NAMALWA (cell line): ENCODE measurements at regions not wholly inside any gene's neighbourhood (a gene's known extent, or its start where the extent isn't known, plus 50 kb on each side); places are given as distances from the start of the nearest gene placed in this dataset.

Experiments
- DNase-seq: peaks from one replicate; pipeline ENCODE4 v3.0.0-alpha.2; 2015; ENCODE audit warnings: low spot score

DNA sequence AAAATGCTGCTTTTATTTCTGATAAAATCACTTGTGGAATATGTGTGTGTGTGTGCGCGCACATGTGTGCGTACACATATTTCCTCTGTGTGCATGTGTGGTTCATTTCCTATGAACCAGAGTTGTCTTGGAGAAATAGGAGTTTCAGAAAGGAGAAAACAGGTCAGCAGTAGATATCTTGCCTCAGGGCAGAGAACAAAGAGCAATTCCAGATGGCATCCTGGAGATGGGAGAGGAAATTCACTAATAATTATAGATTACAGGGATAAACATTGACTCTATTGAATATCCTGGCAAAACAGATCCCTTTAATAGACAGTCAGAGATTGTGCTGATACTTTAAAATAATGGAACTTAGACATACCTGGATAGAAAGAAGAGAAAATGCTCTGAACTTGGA is 298.0 kb downstream of the TRIB2 start:
- DNase-seq: no peak

DNA sequence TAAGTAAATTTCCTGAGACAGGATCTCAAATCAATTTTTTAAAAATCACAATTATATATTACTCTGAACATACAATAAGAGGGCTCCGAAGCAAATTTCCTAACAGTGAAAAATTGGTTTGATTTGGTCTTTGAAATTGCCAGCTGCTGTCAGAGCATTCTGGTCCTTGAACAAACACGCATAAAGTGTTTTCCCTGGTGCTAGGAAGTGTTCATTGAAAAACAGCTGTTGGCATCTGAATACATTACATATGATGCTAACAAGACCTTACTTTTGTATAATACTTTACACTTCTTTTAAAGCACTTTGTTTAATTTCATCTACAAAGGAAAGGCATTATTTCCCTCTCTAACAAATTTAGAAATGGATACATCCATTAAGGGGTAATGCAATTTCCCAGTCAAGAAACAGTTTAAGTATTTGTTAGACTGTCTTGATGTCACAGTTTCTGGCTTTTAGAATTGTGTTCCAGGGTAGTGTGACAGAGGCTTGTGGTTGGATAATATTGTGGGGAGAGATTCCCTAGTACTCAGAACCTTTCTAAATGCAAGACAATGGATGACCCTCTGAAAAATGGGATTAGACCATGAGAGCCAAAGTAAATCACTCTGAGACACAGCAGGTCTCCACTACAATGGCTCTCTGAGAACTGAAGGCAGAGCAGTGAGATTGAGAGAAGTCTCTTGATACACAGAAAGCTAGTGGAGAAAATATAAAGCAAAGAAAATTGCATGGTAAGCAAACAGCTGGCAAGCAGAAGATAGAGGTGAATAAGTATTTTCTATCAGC is 299.0 kb downstream of the TRIB2 start:
- no peak for DNase-seq

DNA sequence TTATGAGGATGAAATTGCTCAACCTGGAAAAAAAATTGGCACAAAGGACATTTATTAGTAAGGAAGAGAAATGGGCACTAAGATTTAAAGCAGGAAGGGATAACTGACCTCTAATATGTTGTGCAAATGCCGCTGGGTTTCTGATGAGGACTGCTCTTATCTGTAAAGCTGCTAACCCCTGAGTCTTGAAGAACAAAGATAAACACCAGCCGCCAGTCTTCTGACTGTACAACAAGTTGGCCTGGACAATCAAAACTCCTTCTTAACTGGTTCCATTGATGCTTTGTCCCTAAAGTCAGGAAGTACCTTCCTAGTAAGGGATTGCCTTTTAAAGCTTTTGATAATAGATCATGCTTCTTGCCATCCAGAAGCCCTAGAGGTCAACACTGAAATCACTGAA is 301.8 kb downstream of the TRIB2 start:
- no peak for DNase-seq

DNA sequence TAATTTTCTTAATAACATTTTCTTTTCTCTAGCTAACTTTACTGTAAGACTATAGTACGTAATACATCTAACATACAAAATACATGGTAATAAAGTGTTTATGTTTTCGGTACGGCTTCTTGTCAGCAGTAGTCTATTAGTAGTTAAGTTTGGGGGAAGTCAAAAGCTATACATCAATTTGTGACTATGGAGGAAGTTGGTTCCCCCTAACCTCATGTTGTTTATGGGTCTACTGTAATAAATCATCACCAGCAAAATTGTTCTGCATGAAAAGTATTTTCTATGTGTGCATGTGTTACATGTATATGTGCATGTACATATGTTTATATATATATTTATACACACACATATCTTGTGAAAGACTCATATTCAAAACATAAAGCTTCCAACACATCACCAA is 303.0 kb downstream of the TRIB2 start:
- no peak for DNase-seq

DNA sequence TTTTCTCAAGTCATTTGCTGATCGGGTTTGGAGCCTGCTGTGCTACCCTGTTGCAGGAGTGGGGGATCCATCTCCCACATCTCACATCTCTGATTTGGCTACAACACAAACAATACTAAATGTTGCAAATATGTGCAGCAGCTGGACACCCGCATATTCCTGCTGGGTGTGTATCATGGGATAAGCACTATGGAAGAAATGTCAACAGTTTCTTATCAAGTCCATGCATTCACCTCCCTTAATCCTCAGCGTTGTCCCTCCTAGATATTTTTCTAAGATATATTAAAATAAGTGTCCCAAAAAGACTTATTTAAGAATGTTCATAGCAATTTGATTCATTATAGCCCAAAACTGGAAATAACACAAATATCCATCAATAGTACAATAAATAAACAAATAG is 303.7 kb downstream of the TRIB2 start:
- no peak for DNase-seq

DNA sequence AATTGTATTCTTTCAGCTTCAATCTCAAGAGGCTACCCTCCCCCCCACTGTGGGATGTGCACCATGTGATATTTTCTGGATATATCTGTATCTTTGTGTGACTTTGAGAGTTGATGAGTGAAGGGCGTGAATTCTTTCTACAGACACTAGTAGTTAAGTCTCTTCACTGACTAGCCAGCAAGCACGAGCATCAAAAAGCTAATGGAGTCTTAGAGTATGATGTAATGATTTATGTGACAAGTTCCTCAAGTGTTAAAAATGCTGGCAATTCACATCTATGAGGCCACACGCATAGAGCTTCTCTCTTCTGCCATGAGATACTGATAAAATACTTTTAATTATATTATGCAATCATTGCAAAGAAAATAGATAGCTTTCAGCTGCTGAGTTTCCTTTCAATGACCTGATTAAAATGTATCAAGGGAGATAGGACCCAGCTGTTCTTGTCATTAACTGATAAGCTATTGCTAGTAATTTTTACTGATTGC is 304.8 kb downstream of the TRIB2 start:
- DNase-seq: no peak

DNA sequence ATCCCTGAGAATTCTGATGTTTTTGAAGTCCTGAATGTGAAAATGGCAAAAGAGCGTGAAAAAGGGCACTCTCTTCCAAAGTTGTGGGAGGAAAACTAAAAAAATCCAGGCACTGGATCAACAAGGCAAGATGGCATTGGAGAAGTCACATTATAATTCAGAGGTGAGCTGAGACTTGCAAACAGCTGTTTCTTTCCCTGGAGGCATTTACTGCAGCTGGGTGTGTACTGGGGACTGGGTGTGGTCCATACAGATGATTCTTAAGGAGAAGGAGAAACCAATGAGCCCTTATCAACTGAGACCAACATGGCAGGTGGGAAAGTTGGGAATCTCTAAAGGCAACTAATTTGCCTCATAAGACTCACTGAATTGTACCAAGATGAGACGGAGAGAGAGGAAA is 313.9 kb downstream of the TRIB2 start:
- no peak for DNase-seq

DNA sequence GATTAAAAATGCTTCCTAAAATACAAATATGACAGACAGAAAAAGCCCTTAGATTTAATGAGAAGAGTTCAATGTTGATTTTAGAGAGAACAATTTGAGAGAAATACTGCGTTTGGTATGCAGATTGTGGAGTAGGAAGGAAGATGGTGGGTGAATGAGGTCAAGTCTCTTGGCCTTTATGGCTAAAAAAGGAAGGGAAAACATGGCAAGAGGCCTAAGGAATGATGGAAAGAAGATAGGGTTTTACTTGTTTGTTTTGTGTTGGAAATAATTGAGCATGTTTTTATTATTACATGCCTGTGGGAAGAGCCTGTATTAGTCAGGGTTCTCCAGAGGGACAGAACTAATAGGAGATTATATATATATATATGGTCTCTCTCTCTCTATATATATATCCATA is 318.1 kb downstream of the TRIB2 start:
- no peak for DNase-seq

DNA sequence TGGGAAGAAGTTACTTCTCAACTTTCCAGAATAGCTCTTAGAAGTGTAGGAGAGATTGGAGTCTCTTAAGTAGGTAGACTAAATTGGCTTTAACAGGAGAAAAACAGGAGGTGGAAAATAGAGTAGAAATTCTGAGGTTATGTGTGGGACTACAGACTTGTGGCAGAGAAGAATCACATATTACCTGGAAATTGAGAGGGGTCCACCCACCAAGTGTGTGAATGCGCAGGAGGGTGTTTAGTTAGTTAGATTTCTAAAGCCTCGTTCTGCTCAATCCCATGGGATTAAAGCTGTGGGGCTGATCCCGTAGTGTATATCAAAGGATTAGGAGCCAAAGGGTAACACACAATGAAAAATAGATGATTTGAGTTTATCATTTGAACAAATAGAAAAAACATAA is 319.1 kb downstream of the TRIB2 start:
- no peak for DNase-seq

DNA sequence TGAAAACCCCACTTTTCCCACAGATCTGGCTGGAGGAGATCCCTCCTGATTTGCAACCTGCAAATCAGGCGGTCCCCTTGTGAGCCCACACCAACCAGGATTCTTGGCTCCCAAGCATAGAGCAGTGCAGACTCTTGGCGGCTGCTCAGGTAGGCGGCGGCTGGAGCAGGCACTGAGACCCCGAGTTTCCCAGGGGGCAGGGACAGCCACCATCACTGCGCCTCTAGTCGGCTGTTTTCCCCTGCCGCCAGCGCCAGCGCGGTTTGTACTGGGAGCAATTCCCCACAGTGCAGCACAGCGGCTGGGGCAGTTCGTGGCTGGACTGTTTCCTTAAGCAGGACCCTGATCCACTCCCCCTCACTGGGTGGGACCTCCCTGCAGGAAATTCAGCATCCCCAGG is 323.3 kb downstream of the TRIB2 start:
- DNase-seq: no peak

DNA sequence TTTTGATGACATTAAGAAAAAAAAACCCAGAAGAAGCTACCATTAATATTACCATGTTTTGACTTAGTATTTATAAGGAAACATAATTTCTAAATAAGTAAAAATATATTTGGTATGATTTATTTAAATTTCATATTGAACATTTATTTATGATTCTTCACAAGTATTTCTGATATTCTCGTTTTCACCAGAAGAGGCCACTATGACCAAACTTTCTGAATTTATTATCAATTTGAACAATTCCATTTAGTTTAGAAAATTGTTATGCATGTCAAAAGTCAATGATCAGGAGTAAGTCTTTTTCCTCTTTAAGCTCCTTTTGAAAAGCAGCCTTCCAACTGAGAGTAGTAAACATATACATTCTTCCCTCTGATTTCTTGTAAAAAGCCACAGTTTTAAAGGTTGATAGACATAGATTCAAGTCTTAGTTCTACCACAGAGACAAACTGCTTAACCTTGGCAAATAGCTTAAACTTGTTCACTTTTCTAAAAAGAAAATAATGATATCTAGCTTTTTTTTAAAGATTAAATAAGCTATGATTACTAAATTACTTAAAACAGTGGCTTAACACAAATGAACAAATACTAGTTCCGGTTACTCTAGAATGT is 329.9 kb downstream of the TRIB2 start:
- peak; percentile 41 for DNase-seq

DNA sequence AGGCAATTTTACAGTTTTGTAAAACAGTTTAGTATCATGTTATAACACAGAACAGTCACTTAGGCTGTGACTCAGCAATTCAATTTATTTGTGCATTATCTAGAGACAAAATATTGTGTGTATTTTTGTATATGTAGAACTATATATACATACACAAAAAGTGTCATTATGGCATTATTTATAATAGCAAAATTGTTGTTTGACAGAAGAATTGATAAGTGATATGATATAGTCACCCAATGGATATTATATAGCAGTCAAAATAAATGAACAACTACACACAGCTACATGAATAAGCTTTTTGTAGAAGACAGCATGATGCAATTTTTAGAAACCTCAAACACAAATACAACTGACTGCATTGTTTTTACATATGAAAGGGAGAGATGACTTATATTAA is 334.0 kb downstream of the TRIB2 start:
- DNase-seq: no peak

DNA sequence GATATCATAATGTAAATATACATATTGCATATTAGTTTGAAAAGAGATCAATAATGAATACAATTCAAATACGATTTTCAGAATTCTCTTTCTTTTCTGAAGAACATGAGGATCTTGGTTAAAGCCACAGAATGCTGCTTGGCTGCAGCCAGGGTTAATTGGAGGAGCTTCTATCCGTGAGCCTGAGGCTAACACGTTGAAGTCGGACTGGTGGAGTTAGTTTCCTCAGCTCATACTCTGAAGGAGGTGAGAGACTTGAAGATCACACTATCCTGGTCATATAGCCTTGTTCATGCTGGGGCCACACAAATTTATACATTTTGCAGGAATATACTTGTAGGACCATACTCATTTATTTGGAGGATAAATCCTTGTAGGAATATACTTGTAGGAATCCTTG is 335.8 kb downstream of the TRIB2 start:
- DNase-seq: no peak

DNA sequence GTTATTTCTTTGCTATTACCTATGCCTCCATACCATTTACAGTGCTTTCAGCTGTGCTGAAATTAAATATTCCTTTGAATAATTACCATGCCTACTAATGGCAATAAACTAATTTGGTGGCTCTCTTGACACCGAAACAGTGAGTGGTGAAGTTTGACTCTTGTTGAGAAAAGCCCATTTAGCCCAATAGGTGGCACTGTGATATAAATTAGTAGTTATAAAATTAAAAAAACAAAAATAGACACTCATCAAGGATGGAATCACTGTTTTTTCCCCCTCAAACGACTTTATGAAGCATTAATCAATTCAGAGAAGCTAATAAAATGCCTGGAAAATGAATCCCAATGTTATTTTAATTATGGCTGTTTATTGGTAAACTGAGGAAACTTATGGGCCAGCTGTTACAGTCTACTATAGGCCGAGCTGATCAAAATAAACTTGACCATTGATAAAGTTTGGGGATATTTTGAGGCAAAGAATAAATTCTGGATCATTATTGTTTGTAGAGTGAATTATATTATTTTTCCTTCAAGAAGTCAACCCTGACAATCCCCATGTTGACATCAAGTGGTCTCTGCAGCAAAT is 339.6 kb downstream of the TRIB2 start:
- peak; percentile 54 for DNase-seq

DNA sequence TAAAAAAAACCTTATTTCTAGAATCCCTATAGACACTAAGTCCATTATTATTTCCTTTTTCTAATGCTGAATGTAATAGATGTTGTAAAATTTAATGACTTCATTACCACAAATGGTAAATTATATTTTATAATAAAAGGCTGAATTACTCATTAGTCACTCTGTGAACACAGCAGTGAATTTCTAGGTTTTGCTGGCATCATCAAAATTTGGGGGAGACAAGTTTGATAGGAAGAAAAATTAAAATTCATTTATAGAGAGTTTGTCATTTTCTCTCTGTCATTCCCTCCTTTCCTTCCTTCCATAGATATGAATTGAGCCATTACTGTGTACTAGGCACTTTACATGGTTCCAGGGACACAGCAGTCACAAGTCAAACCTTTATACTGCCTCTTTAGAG is 340.9 kb downstream of the TRIB2 start:
- no peak for DNase-seq

DNA sequence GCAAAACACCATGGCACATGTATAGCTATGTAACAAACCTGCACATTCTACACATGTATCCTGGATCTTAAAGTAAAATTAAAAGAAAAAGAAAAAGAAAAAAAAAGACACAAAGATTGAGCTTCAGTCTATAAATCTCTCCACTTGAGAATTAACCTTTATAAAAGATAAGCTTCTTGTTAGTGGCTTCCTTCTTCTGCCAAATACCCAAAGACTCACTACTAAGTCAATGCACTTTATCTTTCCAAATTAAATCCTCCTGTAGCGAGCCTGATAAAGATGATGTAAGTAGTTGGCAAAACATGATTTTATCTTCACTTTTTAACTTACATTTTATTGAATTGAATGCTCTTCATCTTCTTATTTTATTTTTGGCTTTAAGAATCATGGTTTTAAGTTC is 349.9 kb downstream of the TRIB2 start:
- no peak for DNase-seq

DNA sequence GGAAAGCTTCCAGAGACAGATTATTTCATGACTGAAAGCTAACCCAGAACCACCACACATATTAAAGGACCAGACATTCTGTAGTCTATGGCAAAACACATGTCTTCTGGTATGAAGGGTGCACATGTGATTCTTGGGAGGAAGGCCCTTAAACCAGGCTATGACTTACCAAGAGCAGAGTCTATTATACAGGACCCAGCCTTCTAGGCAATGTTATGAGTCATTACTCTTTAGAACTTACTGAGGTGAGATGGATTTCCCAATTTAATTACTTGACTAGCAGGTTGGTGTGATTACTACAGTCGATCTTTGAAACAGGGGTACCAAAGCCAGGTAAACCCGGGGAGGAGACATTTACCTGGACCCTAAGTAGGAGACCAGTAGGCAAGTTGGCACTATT is 350.8 kb downstream of the TRIB2 start:
- DNase-seq: no peak

DNA sequence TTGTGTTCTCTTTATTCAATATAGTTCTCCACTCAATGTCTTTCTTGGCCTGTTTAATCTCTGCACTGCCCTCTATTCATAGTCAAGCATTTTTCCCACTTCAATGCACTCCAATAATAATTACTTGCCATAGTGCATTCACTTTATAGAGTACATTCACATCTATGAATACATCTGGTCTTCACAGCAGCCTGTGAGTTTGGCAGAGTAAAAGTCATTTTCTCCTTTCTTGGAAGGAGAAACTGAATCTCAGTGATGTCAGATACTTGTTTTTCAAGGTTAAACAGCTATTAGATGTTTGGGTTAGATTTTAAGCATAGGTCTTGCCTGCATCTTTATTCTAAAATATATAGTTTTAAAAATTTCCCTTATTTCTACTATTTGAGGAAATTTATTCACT is 373.2 kb downstream of the TRIB2 start:
- DNase-seq: no peak

DNA sequence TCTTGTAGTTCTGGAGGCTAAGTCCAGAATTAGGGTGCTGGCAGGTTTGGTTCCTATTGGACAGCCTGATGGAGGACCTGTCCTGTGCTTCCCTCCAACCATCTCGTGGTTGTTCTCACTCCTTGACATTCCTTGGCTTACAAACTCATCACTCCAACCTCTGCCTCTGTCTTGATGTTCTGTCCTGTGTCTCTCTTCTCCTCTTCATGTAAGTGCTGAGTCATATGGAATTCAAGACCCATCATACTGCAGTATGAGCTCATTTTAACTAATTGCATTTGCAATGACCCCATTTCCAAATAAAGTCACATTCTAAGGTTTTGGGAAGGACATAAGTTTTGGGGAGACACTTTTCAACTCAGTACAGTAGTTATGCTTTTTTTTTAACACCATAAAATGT is 374.7 kb downstream of the TRIB2 start:
- DNase-seq: no peak

DNA sequence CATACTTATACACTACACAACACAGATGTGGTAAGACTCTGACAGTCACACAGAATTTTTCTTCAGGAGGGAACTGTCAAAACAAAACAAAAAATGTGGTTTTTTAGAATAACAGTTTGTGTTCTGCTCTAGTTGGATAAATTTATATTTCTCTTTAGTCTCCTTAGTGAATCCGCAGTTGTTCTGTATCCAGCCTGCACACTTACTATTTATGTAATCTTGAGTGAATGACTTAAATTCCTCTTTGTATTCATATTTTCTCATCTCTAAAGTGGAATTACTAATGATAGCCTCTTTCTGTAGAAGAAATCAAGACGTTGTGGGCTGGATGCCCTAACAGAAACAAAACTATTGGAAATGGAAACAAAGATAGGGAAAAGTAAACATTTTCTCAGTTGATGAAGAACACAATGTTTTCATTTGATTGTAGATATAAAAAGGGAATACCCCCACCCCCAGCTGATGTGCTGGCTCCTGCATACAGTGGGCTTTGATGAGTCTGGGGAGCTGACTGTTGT is 375.2 kb downstream of the TRIB2 start:
- DNase-seq: no peak

DNA sequence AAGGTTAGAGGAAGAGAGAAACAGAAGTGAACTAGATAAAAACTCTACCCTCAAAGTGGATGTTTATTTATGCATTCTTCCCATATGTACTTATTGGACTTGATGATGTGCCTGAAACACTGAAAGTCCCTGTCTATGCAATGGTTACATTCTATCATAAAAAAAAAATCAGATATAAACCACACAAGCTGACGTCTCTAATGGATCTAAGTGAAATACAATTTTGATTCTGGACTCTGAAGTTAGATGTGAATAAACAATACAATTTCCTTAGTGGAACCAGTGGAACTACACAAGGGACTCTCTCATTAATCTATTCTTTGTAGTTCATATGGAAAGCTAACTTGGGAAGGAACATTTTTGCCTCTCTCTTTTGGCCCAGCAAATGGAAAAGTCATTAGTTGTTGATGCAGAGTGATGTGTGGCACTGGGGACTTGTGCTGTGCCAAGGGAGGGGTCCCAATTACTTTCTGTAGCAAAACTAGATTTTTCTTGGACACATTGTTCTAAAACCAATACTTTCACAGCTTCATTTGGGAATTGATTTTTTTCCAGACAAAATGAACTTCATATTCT is 376.8 kb downstream of the TRIB2 start:
- no peak for DNase-seq

DNA sequence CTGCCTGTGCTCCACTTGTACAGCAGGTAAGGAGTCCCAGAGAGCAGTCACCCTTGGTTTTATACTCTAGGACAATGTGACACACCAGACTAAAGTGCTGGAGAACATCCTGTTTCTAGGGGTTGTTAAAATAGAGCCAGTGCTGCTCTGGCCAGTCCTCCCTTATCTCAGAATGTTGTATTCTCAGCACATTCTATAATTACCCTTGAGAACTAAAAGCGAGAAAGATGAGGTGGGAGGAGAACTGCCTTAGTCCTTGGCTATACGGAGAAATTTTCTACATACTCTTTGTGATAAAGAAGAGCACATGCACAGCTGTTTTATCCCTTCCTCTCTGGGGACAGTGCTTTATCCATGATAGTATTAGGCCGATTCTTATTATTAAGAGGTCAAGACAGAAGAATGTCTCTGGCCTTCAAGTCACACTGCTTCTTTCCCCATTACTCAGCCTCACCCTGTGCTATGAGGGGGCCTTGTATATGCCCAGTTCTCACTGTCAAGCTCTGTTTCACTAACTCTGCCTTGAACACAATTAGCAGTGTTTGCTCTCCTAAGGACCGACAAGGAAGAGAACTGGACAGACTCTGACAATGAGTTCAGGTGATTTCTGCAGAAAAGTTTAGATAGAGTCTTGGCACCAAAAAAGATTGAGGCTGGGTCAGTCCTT is 385.8 kb downstream of the TRIB2 start:
- no peak for DNase-seq
